NCI-H446 (cell line): ENCODE measurements at regions not wholly inside any gene's neighbourhood (a gene's known extent, or its start where the extent isn't known, plus 50 kb on each side); places are given as distances from the start of the nearest gene placed in this dataset.

Experiments
- DNase-seq, 2 experiments: peaks; one replicate each; lab custom pipeline; 2025; lab: John Stamatoyannopoulos, UW

DNA sequence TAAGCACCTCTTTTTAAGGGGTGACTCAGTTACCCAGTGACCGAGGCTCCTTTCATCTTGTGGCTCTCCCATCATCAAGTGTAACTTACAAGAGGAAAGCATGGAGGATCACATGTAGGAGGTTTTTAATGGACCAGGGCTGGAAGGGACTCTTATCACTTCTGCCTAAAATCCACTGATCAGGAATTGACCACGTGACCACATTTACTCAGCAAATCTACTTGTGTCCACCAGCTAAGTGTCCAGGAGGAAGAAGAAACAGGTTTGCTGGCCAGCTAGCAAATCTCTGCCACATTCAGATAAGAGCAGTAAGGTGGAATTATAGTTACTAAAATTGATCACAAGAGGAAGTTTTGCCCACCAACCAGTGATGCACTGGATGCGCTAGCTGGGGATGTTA is 486.0 kb downstream of the ENC1 start:
- DNase-seq: no peak

DNA sequence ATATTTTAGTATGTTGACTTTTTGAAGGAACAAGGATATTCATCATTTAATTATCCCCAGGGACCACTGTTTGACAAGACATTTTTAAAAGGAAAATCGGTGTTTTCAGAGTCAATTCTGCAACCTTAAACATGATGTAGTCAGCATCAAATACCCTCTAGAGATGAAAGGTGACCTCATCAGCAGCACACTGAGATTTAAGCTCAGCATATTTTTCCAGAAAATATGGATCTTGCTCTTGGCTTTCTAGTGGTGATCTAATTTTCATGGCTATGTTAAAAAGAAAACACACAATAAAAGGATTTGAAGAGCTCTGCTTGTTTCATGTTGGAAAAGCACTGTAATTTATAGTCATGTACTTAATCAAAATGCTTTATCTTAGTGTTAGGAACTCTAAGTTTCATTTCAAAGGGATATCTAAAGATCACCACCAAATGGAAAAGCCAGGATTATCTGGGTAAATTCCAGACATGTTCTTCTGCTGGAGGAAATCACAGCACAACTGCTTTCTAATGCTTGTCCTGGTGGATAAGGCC is 487.2 kb downstream of the ENC1 start:
- DNase-seq: no peak

DNA sequence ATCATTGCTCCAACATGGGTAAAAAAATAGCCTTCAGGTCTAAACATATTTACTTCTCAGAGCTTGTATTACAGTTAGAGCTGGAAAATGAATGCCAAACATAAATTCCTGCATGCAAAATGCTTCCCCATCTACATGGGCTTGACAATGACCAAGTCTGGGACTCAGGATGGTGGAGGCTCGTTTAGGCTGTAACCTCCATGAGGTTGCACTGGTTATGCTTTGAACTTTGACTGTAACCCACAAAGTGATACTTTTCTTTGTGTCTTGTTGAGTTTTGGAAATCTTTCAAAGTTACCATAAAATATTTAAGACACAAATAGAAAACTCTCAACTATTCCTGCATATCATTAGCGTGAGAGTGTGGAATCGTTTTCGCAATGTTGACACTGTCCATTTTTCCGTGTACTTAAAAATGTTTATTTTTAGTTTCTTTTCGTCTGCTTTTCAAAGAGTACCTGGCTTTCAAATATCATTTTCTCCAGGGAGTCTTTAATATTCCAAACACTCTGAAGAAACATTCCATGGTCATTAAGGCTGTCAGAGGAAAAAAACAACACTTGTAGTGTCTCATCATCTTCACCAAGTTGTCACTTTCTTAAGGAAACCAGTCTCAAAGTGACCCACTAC is 487.8 kb downstream of the ENC1 start:
- no peak for DNase-seq

DNA sequence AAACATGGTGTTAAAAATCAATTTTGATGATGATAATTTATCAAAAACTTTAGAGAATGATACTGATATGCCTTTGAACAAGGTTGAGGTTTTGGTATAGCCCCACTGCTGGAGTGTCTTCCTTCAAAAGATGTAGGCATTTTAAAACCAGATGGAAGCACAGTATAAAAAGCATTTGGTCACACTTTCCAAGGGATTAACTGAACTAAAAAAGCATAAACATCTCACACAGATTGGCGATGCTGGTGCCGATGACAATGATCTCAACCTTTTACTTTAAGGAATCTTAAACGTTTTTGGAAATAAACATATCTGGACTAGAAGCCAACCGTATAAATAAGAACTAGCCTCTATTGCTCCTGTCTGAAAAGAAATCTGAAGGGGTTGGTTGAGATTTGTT is 488.4 kb downstream of the ENC1 start:
- no peak for DNase-seq

DNA sequence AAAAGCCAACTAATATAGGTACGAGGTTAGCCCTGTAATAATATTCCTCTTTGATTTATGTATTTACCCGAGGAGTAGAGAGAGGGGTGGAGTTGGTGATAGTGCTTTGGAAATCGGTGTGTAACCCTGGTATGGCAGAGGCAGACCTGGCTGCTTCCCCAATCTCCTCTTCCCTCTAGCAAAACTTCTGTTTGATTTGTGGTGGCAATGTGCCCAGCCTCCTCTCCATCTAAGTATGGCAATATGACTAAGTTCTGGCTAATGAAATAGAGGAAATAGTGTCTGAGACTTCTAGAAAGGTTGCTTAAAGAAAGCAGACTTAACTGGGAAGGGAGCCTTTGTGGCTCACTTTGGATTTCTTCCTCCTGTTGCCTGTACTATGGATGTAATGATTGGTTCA is 491.1 kb downstream of the ENC1 start:
- DNase-seq: peak; percentile 53 to 89

DNA sequence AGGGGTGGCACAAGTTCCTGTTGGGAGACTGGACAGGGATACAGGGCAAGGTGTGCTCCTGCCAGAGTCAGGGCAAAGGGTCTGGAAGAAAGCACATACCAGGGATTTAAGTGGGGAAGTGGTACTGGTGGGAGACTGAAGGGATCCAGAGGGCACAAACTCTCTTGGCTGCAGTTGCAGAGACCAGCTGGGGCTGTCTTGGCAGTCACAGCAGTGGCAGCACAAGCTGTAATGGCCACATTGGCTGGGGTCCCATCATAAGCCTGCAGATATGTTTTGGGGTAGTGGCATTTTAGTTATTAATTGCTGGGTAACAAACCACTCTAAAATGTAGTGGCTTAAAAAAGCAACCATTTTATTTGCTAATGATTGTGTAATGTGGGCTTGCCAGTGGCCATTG is 492.2 kb downstream of the ENC1 start:
- DNase-seq: peak; percentile 79 to 92

DNA sequence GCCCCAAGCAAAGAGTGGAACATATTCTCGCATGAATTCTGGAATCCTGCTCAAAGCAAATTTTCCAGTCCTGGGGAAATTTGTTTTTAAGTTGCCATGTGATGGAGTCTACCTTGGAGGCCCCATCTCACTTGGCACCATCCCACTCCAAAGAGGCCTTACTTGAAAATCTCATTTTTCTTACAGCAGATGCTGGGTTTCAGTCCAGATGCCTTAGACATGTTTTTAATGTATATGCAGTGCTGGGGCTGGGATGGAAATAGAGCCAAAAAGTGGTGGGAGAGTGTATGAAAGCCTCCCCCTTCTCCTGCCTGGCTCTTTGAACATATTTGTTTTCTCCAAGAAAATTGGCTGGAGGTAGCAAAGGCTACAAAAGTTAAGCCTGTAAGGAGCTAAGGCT is 493.7 kb downstream of the ENC1 start:
- peak; percentile 76 to 93 for DNase-seq

DNA sequence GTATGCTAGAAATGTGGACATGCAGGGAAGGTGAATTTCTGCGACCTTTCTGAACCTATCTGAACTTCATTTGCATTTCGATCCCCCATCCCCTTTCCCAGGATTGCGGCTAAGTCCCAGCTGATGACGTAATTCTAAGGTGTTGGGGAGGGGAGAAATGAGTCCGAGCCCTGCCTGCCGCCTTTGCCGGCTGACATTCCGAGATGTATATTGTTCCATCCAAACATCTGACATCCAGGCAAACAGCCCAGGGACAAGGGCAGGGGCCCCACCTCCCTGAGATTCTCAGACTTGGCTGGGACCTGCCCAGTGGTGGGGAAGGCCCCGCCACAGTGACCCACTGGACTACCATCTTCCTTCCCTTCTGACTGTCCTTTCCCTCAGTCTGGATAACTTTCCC is 494.6 kb downstream of the ENC1 start:
- DNase-seq: peak in 1 of 2 experiments; percentile 42

DNA sequence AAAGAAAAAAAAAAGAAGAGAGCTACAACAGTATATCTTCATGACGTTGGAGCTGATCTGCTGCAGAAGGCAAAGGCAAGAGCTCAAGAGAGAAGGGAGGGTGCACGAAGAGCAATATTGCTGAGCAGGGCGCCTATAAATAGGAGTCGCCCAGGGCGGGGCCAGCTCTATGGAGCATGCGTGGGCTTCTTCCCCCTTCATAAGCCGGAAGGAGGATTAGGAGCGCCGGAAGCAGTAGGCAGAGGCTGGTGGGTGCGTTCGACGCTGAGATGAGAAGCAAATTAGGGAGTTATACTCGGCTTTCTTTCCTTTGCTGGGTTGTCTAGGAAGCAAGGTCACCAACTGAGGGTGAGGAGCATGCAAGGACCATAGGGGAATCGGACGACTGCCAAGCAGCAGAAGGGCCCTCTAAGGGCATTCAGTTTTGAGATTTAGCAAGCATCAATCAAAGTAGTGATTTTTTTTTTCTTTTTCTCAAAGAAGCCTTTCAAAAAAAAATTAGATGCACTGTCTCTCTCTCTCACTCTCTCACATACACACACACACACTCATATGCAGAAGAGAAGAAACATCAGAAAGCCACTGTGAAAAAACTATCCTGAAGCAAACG is 496.7 kb downstream of the ENC1 start:
- no peak for DNase-seq

DNA sequence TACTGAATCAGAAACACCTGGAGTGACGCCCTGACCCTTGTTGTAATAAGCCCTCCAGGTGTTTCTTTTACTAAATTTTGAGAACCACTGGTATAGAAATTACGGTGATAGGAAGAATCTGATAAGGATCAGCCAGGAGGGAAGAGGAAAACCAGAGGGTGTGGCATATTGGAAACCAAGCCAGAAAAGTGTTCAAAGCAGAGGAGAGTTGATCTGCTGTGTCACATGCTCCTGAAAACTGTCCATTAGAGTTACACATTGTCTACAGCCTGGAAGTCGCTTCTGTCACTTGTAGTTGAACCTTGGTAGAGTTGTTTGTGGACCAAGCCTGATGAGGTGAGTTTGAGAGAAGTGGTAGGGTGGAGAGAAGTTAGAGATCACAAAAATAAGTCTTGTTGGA is 497.4 kb downstream of the ENC1 start:
- DNase-seq: no peak

DNA sequence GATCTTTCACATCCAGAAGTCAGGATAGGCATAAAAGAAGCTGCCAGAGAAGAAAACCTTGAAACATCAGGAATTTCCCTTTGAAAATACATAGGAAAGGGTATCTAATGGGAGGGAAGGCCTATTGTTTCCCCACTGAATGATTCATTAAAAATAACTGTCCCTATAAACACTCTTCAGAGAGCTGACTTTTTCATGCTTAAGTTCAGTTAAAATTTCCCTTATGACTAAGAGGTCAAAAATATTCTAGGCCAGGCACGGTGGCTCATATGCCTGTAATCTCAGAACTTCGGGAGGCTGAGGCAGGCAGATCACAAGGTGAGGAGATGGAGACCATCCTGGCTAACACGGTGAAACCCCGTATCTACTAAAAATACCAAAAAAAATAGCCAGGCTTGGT is 499.5 kb downstream of the ENC1 start:
- no peak for DNase-seq

DNA sequence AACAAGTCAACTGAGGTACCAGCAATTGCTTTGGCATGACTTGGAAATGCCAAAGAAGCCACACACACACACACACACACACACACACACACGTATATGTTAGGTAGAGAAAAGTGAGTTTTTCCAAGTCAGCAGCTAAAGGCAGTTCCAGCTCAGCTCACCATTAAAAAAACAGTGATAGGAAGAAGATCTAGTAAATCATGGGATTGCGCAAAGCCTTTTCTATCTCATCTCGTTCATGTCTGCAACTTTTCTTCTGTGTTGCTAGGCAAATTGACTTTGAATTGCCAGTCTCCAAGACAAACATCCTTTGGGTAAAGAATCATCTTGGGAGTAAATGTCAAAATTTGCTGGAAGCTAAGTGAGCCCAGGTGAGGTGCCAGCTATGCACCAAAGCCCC is 500.1 kb downstream of the ENC1 start:
- DNase-seq: no peak

DNA sequence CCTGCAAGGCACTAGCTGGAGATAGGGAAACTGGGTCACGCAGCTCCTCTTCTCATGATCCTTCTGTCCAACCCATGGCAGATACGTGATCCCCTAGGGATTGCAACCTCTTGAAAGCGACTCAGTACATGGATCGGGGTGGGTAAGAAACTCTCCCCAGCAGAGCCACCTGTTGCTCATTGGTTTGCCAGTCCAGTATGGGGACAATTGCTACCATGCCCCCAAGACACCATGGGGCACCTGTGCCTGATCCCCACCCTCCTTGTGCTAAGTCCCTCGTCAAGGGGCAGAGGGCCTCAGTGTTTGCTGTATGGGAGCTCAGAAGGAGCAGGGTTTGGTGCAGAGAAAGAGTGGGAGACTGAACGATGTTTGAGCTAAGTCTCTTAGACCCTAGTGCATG is 500.9 kb downstream of the ENC1 start:
- no peak for DNase-seq

DNA sequence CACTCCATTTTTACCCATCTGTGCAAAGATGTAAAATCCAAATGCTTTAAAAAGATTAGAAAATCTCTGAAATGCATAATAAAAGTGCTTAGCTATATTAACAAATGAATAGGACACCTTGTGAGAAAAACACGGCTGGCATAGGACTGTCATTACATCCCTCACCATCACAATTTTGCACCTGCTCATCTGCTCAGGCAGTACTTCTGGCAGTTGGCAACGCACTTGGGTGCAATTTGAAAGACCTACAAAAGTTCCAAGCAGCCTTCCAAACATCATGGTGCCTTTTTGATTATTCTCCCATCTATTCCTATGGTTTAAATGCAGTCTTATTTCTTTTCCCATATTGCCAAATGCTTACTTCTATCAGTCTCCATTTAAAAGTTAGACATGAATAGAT is 501.8 kb downstream of the ENC1 start:
- no peak for DNase-seq

DNA sequence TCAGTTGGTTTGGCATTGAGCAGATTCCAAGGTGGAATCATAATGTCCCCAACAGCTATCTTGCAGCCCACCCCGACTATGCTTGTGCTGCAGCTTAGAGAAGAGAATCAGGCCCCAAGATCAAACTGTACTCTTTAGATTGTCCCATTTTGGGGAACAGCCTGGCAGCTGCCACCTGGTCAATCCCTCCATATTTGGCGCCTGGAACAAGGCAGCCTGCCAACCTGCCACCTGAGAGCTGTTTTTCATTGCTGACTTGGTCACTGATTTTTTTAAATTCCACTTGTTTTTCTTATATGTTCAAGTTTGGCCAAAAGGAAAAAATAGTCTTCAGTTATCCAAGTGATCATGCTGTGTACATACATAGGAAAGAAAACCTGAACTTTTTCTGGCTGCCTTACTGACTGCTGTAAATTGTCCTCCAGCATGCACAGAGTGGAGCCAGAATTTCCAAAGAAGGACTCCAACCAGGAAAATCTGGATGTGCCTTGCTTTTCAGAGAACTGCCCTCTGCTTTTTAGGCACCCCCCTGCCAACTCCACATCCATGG is 504.2 kb downstream of the ENC1 start:
- peak in 1 of 2 experiments; percentile 62 for DNase-seq

DNA sequence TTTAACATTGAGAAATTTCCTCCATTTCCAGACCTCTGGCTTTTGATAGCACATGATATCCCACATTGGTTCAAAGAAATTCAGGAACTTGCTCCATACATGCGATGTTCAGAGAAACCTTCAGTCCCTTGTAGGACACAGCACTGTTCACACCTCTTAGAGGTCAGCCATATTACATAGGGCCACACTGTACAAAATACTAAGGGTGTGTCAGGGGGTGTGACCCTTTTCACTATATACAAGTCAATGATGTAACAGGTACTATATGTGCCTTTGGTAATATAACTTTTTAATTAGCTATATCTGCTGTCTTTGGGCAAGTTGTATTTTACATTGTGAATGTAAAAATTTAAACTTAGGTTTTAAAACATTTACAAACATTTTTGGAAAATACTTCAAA is 505.5 kb downstream of the ENC1 start:
- DNase-seq: no peak

DNA sequence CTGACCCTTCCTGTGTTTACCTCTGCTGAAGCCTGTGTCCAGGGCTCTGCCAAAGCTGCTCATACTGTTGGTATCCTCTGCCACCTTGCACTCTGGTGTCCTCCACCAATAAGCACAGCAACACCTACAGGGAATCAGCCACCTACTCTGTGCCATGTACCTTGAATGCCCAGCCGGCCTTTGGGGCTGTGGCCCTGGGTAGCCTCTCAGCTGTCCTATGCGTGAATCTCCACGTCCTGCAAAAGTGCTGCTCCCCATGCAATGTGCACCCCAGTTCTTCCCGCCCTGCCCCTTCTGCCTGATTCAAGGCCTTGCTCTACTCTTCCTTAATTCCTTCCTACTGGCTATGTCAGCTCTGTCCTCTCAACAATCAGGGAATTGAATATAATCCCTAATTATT is 506.5 kb downstream of the ARHGEF28 start:
- DNase-seq: no peak

DNA sequence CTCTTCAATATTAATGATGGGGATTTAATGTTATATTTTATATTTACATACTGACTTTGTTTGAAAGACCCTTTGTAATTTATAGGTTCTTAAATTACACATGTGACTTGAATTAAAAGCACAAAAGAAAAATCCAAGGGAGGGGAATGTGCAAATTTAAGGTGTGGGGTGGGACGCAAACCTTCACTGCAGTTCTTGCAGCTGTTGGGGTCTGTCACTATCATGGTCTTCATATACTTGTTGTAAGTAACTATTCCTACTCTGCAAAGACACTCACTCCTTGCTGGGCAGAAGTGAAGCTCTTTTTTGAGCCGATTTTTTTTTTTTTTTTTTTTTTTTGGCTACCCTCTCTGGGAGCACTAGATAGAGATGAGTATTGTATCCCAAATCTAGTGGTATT is 505.3 kb downstream of the ARHGEF28 start:
- DNase-seq: no peak

DNA sequence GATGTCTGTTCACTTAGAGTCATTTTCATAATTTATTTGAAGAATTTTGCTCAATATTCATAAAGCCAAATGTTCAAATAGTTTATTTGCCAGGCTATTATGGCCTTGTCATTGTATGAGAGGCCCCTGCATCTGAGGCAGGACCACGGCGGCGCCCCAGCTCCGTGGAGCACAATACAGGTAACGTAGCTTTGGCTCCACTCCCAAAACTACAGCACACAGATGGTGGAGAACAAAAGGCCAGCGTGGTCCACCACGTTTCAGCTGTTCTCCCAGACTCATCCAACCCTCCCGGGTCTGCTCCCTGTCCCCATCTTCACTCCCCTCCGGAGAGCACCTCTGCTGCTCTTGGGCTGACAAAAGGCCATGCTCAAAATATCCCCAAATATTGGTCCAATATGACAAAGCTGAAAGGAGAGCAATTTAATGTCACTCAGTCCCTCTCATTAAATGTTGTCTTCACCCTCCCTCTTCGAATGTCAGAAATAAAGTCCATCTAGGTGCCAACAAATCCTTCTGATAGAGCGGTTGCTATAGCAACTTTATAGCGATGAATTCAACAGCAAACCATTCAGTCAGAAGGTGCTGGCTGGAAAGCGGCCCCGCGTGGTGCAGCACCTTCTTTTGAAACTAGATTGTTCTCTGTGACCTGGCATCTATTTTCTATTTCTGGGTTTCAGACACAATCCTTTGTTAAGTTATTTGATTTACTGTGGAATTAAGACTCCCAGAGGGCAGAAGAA is 504.3 kb downstream of the ARHGEF28 start:
- DNase-seq: peak; percentile 85 to 90

DNA sequence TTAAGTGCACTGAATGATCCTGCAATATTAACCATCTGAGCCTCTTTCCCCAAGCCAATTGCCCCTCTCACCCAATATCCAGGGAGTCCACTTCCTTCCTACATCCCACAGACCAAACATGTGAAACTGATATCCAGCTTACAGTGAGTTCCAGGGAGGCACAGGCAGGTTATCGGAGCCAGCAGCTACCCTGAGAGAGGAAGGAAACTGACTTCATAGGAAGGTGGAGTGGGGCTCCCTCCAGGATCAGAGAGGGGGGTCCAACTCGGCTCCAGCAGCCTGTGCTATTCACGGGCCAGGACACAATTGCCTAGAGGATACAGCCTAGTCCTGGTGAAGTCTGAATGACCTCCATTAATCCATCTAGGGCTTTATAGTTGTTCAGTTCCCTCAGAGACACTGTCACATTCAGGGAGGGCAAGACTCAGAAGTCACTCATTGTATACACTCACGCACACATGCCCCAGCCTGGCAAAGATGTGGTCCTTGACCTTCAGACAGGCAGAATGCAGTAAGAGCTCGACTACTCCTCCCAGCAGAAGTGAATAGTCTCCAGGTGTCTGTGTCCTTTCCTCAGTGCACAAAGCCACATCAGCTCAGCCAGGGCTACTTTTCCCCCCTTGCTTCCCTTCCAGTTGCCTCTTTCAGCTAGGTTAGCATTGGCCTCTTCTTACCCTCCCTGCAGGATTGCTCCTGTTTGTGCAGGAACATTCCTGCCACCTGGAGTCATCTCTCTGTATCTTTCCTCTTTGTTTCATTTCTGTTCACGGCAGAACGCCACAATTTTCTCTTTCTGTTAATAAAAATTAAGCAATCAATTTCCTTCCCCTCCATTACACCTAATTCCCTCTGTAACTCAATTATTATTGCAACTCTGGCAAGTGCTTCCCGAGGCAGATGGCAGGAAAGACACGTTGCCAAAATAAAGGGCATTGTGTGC is 501.7 kb downstream of the ARHGEF28 start:
- peak; percentile 91 to 95 for DNase-seq

DNA sequence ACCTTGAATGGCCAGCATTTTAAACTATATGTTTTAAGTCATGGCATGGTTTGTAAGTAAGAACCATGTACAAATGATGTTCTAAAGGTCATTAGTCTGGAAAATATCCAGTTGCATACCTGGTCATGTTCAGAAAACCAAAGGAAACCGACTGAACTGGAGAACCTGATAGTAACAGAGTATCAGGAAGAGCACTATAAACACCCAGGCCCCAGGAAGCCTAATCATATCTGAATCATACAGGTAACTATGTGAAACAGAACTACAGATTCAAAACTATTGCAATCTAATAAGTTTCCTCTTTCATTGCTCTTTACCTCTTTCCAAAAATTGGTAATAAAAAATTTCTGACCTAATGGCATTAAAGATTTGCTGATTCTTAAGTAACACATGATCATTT is 500.3 kb downstream of the ARHGEF28 start:
- DNase-seq: no peak

DNA sequence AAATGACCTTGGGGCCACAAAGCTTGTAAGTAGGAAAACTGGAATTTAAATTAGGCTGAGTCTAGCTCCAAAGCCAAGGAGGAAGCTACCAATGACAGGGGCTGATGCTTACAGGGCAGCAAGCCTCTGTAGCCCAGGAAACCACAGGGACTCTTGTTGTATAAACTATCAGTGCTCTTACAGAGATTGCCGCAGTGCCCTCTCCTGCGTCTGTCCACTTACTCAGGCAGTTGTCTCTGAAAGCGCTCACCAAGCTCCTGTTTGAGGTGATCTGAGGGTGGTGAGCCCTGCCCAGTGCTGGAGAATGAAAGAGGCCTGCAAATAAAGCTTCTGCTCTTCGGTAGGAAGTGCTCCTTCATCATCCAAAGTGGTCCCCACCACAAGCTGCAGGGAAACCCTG is 498.8 kb downstream of the ARHGEF28 start:
- no peak for DNase-seq
